ENCODE measurements at regions not wholly inside any gene's neighbourhood (a gene's known extent, or its start where the extent isn't known, plus 50 kb on each side); places are given as distances from the start of the nearest gene placed in this dataset.
"Not testable (repeated sequence)": the region's sequence is repeated elsewhere in the genome, so short reads cannot be mapped to it uniquely, and the experiment has no call there.

GRCh38 chr10:128568491-128568890, 442.3 kb upstream of the MKI67 start:
- DNase-seq = no peak

- no peak for DNase-seq
Observed at GRCh38 chr10:128568990-128569945, 443.0 kb upstream of the MKI67 start.

GRCh38 chr10:128570319-128570995, 444.2 kb upstream of the MKI67 start:
- DNase-seq = no peak

DNA sequence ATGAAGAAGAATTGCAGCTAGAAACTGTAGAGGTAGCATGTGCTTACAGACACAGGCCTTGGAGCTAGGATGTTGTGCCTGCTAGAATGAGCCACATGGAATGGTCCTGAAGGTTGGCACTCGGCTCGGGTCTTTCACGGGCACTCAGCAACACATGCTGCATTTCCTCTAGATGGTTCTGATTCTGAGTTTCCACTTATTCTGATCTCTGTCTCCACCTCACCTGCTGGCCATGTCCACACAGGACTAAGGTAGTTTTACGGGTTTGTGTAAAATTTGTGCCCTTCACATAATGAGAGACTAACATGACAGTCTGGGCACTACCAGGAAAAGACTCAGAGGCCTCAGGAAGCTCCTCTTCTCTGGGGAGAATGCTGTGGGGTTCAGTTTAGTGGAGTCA, 444.8 kb upstream of the MKI67 start:
- no peak for DNase-seq

- no peak for DNase-seq
Observed at GRCh38 chr10:128571745-128572144, 445.5 kb upstream of the MKI67 start.

- DNase-seq = no peak
Observed at GRCh38 chr10:128572696-128573095, 446.5 kb upstream of the MKI67 start.

DNA sequence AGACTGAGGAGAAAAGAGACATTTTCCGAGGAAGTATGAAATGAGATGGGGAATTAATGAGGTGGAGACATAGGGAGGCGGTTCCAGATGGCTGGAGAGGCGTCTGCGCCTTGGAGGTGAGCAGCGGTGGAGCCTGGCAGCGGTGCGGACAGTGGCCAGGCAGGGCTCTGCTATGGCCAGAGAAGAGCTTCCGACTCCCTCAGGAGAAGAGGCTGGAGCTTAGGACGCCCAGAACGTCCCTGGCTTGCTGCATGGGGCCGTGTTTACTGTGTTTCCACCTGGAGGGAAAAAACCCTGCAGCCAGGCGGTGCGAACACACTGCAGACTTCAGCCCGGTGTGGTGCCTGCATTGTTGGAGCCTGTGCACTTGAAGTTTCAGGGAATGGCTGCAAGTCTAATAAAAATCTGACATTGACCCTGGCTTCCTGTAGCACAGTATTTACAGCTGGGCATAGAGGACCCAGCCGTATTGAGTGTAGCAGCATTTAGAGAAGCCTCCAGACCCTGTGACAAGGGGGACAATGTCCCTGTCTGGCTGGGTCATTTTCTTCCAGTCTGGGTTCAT, 447.1 kb upstream of the MKI67 start:
- no peak for DNase-seq

DNA sequence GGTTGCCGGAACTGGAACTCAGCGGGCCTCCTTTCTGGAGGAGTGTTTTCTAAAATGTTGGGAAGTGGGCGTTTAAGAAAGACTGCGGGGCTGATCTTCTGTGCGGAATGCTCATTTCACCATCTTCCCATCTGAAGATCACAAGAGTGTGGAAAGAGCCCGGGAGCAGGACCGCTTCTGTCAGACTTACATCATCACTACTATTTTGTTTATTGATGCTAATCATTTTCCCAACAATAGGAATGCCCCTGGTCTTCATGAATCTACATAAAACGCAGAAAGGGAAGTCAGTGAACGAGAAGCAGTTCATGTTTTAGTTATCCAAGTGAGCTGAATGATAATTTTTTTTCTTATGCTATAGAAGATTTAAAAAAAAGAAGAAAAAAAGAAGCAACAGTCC, 447.8 kb upstream of the MKI67 start:
- no peak for DNase-seq

- no peak for DNase-seq
Observed at GRCh38 chr10:128574581-128575210, 448.5 kb upstream of the MKI67 start.

GRCh38 chr10:128575761-128576160, 449.5 kb upstream of the MKI67 start:
- DNase-seq = no peak

GRCh38 chr10:128576336-128576735, 450.1 kb upstream of the MKI67 start:
- DNase-seq = no peak

DNA sequence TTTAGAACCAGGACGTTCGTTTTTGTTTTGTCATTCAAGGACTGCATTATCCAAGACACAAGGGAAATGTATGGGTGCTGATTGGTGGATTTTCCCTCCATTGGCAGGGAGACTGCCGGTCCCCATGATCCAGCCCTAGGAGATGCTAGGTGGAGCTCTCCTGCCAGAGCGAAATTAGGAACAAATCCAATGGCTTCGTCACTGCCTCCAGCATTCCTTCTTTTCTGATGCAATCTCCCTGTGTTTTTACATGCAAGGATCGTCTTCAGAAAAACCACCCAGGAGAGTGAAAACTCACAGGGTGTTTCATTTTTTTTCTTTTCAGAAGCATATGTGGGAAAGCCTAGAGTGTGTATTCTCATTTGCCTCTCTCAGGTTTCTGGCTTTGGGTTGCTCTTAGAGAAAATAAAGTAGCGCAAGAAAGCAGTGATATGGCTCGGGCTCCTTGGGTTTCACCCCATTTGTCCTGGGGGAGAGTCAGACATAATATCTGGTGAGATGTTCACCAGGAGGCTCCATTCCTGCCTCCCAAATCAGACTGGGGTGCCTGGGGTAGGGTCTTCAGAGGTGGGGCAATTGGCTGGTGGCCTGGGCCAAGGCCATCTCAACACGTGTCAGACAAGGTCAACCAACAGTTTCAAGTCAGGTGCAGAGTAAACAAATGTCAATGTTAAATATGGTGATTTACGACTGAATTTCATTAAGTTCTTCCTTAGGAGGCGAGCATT, 450.9 kb upstream of the MKI67 start:
- no peak for DNase-seq

- DNase-seq = no peak
Observed at GRCh38 chr10:128577958-128578750, 451.9 kb upstream of the MKI67 start.

DNA sequence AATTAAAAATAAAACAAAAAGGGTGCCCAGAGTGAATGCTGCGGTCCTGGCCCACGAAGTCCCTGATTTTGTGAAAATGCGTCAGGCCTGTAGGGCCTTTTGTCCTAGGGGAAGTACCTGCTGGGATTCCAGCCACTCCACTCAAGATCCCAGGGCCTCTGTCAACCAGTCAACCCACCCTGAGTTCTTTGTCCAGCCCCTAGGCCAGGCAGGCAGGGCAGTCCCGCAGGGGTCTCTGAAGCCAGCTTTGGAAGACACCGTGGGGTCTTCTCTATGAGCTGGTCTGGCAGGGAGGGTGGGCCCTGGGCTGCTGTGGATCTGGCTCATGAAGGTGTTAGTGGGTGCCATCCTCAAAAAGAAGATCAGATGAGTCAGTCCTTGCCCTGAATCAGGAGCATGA, 452.5 kb upstream of the MKI67 start:
- DNase-seq = no peak

- DNase-seq = no peak
Observed at GRCh38 chr10:128579280-128579865, 453.1 kb upstream of the MKI67 start.

DNA sequence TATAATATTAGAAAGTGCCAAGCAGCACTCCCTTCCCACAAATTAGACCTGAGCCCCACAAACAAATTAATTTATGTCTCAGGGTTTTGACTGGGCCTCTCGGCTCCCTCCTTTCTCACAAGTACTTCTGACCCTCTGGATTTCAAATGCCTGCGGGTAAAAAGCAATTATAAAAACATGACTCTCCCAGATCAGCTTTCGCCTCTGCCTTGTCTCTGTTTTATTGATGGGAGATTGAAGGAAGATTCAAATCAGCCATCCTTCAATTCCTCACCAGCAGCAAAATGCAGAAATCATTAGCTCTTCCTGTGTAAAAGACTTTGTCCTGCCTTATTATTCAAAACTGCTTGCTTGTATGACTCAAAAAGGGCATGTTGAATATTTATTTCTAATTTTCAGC, 453.7 kb upstream of the MKI67 start:
- no peak for DNase-seq

DNA sequence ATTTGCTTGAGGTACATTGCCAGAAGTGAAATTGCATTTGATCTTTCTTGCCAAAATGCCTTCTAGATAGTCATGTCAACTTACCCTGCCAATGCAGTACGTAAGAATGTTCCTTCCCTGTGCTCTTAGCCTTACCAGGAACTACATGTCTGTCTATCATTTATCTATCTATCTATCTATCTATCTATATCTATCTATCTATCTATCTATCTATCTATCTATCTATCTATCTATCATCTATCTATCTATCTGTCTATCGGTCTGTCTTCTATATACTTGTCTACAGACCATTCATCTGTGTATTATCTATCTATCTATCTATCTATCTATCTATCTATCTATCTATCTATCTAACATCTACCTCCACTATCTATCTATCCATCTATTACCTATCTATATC, 456.9 kb upstream of the MKI67 start:
- DNase-seq = not testable (repeated sequence)

- not testable (repeated sequence) for DNase-seq
Observed at GRCh38 chr10:128586599-128586998, 460.4 kb upstream of the MKI67 start.

- DNase-seq = no peak
Observed at GRCh38 chr10:128587689-128588088, 461.5 kb upstream of the MKI67 start.

DNA sequence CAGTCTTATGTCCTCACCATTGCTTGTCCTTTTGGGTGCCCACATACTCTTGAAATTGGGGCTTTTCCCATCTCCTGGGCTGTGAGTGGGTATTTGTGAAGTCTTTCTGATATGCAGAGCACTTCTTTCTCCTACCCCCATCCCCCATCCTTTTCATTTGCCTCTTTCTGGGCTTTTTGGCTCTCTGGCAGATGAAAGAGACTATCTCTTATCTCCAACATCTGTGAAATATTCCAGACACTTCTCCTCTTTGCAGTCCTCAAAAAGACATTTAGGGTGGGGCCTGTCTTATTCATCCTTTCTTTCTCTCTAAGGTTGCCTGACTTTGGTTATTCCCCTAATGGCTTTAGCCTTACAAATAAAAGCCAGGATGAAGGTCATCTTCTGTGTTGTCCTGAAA, 462.2 kb upstream of the MKI67 start:
- DNase-seq = no peak

DNA sequence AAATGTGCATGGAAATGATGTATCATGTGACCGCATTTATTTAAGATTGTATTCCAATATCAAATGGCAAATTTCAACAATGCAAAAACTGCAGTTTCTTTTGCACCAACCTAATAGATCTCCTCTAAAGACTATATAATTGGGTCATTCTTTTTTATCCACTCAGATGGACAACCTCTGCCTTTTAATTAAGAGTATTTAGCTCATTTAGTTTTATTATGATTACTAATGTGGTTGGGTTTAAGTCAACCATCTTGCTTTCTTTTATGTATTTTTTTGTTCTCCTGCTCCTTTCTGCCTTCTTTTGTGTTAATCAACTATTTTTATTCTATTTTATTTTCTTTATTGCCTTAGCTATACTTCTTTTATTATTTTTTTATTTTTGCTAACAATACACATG, 468.5 kb upstream of the MKI67 start:
- DNase-seq = no peak

Data from GDM1 (cell line).